Cardiac fibroblast (primary cell): ENCODE measurements at regions not wholly inside any gene's neighbourhood (a gene's known extent, or its start where the extent isn't known, plus 50 kb on each side); places are given as distances from the start of the nearest gene placed in this dataset.
"Not testable (repeated sequence)": the region's sequence is repeated elsewhere in the genome, so short reads cannot be mapped to it uniquely, and the experiment has no call there.

Experiments
- DNase-seq, 2 donors: peaks; one replicate each; pipeline versions ENCODE4 v3.0.0 to v3.0.0-alpha.2; 2010; ENCODE audit warnings: low read depth in 2 of 2
- H3K4me3 ChIP-seq, 2 donors: replicated peaks in 1 of 2; 1 replicate in 1 of 2; 2 replicates in 1 of 2; pipeline ENCODE4 v1.5.1; 2011; ENCODE audit warnings: low read depth in 2 of 2, low read length in 2 of 2, mild to moderate bottlenecking in 2 of 2, moderate library complexity in 1 of 2
- TF ChIP-seq, protein P1 (sequence below): IDR thresholded peaks from one replicate; pipeline ENCODE4 v1.5.1; 2011; ENCODE audit warnings: low read depth, mild to moderate bottlenecking, low read length, inconsistent platforms

GRCh38 chr6:155635416-155635815, 179.8 kb upstream of the NOX3 start:
- no peak for DNase-seq
- no peak overlapping the region for H3K4me3 ChIP-seq
- TF ChIP-seq, protein P1, sequence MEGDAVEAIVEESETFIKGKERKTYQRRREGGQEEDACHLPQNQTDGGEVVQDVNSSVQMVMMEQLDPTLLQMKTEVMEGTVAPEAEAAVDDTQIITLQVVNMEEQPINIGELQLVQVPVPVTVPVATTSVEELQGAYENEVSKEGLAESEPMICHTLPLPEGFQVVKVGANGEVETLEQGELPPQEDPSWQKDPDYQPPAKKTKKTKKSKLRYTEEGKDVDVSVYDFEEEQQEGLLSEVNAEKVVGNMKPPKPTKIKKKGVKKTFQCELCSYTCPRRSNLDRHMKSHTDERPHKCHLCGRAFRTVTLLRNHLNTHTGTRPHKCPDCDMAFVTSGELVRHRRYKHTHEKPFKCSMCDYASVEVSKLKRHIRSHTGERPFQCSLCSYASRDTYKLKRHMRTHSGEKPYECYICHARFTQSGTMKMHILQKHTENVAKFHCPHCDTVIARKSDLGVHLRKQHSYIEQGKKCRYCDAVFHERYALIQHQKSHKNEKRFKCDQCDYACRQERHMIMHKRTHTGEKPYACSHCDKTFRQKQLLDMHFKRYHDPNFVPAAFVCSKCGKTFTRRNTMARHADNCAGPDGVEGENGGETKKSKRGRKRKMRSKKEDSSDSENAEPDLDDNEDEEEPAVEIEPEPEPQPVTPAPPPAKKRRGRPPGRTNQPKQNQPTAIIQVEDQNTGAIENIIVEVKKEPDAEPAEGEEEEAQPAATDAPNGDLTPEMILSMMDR = no peak

DNA sequence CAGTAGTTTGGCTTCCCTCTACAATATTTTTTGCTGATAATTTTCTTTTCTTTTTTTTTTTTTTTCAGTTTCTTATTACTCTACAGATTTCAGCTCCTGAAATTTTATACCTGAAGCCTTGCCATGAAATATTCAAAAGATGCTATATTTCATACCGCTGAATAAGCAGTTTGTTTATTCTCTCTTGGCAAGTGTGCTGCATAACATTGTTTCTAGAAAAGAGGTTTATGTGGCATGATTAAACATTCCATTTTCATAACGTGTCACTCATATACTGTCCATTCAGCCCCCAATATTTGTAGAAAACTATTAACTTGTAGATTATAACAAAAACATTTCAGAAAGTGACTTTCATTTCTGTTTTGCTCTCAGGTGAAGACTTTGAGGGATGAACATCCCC, 174.4 kb upstream of the NOX3 start:
- no peak overlapping the region for H3K4me3 ChIP-seq
- TF ChIP-seq, protein P1 = no peak
- no peak for DNase-seq

DNA sequence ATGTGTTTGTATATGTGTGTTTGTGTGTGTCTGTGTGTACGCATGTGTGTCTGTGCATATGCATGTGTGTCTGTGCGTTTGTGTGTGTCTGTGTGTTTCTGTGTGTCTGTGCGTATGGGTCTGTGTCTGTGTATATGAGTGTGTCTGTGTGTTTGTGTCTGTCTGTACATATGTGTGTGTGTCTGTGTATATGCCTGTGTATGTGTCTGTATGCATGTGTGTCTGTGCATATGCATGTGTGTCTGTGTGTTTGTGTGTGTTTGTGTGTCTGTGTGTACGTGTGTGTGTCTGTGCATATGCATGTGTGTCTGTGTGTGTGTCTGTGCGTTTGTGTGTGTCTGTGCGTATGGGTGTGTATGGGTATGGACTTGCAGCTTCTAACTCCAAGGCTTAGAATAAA, 174.0 kb upstream of the NOX3 start:
- DNase-seq = no peak
- TF ChIP-seq, protein P1 = no peak

GRCh38 chr6:155628306-155628705, 172.7 kb upstream of the NOX3 start:
- H3K4me3 ChIP-seq = no peak overlapping the region
- no peak for DNase-seq
- TF ChIP-seq, protein P1 = no peak

More for the DNA sequence above, 174.0 kb upstream of the NOX3 start:
- no peak overlapping the region for H3K4me3 ChIP-seq

- not testable (repeated sequence) for DNase-seq, H3K4me3 ChIP-seq
These were observed 172.1 kb upstream of the NOX3 start for GRCh38 chr6:155627722-155628212.

- no peak overlapping the region for H3K4me3 ChIP-seq
- TF ChIP-seq, protein P1 = no peak
- no peak for DNase-seq
These were observed 168.0 kb upstream of the NOX3 start for GRCh38 chr6:155623450-155624178.

DNA sequence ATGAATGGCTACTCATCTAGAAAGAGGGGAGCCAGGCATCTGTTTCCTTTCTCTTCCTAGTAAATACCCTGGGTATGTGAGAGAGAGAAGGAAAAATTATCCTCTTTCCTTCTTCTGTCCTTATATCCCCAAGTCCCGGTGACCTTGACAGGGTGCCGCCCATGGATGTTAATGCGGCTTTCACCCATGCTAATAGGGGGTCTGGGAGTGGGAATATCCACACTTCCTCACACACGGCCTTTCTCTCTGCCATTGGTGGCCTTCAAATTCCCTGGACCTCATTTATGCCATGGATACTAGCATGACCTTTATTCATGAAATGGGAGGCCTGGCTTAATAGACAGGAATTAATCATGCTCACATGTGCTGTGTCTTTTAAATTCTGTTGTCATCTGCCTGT, 159.0 kb upstream of the NOX3 start:
- TF ChIP-seq, protein P1 = no peak
- no peak for DNase-seq
- H3K4me3 ChIP-seq = no peak overlapping the region
